HG02610 (cell line): ENCODE measurements at regions not wholly inside any gene's neighbourhood (a gene's known extent, or its start where the extent isn't known, plus 50 kb on each side); places are given as distances from the start of the nearest gene placed in this dataset.
"Not testable (repeated sequence)": the region's sequence is repeated elsewhere in the genome, so short reads cannot be mapped to it uniquely, and the experiment has no call there.

Experiments used
- ATAC-seq: cut with Tn5 transposase; IDR thresholded peaks from one replicate; pipeline ENCODE4 v1.9.1; 2021; ENCODE audit warnings: mild to moderate bottlenecking, moderate library complexity; ENCODE audit not compliant: unreplicated experiment

DNA sequence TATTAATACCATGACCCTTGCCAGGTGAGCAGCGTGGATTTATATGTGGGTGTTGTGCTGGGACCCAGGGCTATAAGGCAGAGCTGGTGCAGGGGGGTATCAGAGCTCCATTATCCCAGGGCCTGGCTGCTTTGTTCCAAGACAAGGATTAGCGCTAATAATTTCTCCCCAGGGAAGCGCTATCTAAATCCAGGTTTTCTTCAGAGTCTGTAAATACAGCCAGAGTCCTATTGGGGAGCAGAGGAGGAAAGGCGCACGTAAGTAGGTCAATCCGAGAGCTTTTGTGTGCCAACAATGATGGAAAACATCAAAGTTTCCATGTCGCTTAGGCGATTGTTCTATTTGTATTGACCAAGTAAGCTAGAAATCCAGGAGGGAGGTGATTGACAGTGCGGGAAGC is 1009.7 kb downstream of the VRK1 start:
- ATAC-seq: no peak

DNA sequence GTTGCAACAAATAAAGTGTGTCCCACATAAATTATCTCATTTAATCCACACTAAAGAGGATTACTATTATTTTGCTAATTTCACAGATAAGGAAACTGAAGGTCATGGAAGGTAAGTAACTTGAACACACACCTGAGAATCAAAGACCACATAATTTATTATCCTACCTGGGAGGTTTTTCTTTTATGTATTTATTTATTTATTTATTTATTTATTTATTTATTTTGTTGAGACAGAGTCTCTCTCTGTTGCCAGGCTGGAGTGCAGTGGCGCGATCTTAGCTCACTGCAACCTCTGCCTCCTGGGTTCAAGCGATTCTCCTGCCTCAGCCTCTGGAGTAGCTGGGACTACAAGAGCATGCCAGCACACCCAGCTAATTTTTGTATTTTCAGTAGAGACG is 1011.4 kb downstream of the VRK1 start:
- not testable (repeated sequence) for ATAC-seq

- ATAC-seq: no peak
These were observed 1016.4 kb downstream of the VRK1 start for GRCh38 chr14:97813556-97813955.

GRCh38 chr14:97820781-97821180 is 1023.6 kb downstream of the VRK1 start:
- ATAC-seq: no peak

GRCh38 chr14:97824218-97824617 is 1027.0 kb downstream of the VRK1 start:
- no peak for ATAC-seq

DNA sequence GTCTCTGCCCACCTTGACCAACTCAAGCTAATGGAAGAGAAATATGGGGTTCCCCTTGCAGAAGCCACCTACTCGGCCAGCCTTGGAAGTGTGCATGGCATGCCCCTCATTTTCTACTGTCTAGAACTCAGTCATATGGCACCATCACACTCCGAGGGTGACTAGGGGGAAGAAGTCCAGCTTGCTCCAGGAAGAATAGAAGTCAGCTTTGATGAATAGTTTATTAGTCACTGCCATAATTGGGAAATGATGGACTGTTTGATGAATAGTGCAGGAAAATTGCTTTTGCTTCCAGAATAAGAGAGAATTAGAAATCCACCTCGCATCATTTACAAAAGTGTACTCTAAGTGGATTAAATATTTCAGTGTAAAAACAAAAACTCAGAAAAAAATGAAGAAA is 1030.6 kb downstream of the VRK1 start:
- ATAC-seq: no peak

- ATAC-seq: no peak
These were observed 1035.6 kb downstream of the VRK1 start for GRCh38 chr14:97832776-97833175.

- ATAC-seq: no peak
These were observed 1041.8 kb downstream of the VRK1 start for GRCh38 chr14:97838986-97839385.

DNA sequence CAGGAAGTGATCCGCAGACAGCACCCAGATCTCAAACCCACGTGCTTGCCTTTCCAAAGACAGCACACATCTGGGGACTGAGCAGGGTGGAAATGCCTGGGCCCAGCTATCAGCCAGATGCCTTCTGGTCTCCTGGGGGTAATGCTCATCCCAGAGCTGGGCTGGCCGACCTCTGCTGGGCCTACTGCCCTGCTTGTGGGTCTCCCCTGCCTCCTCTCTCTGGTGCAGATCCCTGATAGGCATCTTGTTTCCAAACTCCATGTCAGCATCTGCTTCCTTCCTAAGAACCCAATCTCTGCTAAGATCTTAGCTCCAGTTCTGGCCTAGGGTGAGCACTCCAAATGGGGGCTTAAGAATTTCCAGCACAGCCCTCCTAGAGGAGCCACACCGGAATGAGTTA is 1043.0 kb downstream of the VRK1 start:
- no peak for ATAC-seq

DNA sequence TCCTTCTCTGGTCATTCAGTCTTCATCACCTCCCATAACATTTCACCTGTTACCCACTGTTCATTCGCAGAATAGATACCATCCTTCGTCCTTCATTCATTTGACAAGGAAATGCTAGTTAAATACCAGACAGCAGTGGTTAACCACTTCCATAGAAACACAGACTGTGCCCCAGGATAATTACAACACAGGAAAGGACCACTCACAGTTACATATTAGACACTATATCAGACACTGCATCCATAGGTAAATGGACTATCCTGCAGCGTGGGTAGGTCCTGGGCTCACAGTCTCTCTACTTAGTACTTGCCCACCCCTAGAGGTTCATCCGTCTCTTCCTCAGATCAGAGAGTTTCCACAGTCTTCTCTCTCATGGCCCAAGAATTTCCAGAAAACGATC is 1044.6 kb downstream of the VRK1 start:
- no peak for ATAC-seq

GRCh38 chr14:97843066-97843465 is 1045.9 kb downstream of the VRK1 start:
- no peak for ATAC-seq

DNA sequence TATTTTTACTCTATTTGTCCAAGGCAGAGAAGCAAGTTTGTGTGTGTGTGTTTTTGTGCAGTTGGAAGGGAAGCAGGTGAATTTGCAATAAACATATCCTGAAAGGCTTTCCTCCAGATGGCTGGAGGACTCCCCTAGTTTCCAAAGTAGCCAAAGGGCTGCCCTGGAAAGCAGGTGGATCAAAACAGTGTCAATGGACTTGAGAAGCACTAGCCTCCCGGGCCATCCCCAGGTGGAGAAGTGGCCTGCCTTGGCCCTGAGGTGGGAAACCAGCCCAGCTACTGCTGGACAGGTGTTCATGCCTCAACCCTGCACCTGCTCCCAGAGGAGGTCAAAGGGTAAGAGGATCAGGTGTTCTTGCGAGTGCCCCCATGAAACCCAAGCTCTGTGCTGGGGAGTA is 1046.9 kb downstream of the VRK1 start:
- ATAC-seq: no peak

DNA sequence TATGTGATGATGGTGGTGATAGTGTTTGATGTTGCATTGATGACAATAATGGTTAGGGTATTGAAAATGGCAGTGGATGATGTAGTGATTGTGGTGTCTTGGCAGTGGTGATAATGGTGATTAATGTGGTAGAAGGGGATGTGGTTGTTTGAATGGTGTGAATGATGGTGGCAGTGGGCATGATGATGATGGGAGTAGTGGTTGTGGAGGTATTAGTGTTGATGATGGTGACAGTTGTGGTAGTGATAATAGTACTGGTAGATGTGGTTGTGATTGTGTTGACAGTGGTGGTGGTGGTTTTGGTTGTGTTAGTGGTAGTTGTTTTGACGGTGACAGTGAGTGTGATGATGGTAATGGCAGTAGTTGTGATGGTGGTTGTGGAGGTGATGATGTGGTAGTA is 1049.0 kb downstream of the VRK1 start:
- no peak for ATAC-seq

- ATAC-seq: no peak
These were observed 1051.3 kb downstream of the VRK1 start for GRCh38 chr14:97848317-97848980.

DNA sequence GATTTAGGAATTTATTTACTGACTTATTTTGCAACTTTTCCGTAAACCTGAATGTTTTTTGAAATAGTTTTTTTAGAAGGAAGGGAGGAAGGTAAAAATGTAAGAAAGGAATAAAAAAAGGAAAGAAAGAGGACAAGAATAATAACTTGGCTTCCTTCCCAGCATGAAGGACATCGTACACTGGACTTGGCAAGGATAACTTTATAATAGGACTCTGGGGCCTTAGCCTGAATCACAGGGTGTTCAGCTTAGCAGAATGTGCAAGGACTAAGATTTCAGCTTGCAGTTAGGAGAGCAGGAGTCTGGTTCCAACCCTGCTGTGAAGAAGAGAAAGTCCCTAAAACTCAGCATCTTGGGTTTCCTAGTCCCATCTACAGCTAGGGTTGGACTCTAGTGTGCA is 1053.3 kb downstream of the VRK1 start:
- no peak for ATAC-seq

- ATAC-seq: no peak
These were observed 1053.7 kb downstream of the VRK1 start for GRCh38 chr14:97850886-97851285.

DNA sequence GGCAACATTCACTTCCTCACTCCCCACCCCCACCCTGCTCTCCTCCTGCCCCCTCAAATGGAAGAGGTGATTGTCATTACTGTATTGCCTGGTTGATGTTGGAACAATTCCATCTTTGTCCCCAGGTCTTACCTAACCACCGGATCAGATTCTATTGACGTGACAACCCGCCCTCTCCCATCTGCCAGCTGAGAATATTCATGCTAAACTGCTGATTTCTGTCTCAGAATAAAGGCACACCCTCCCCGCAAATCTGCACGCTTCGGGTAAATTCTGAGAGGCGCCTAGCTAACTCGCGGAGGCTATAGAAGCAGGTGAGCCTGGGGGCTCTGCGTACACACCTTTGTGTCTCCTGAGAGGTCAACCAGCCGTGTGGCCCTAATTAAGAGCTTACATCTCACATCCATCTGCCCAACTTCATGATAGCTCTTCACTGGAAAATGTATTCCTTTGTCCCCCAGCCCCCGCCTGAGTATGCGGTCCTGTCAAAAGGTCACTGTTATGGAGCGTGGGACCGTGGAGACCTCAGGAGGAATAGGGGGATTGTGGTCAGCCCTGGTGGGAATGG is 1054.3 kb downstream of the VRK1 start:
- ATAC-seq: no peak

- ATAC-seq: no peak
These were observed 1057.7 kb downstream of the VRK1 start for GRCh38 chr14:97854918-97855317.

- no peak for ATAC-seq
These were observed 1069.0 kb downstream of the VRK1 start for GRCh38 chr14:97866195-97866594.

DNA sequence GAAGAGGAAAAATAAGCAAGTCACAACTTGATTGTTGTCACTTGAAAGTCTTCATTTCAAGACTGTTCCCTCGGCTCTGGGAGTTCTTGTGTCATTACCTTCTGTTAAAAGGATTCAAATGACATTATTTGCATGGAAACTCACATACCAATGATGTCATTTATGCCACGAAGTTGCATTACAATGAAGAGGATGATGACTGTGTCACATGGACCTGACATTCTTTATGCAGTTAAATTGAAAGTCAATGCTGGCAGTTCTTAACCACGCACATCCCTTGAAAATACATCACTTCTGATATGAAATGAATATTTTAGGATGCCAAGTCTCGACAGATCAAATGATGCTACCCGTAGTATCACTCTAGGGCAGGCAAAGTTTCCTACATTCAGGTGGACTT is 1069.5 kb downstream of the VRK1 start:
- ATAC-seq: no peak

DNA sequence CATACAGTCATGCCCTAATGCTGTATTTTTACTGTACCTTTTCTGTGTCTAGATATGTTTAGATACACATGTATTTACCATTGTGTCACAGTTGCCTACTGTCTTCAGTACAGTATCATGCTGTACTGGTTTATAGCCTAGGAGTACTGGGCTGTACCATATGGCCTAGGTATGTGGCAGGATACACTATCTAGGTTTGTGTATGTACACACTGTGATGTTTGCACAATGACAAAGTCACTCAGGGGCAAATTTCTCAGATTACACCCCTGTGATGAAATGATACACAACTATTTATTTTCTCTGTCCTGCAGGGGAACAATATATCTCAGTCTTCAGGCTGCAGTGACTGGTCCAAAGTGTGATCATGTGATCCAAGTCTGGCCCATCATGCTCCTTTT is 1076.1 kb downstream of the VRK1 start:
- ATAC-seq: no peak

DNA sequence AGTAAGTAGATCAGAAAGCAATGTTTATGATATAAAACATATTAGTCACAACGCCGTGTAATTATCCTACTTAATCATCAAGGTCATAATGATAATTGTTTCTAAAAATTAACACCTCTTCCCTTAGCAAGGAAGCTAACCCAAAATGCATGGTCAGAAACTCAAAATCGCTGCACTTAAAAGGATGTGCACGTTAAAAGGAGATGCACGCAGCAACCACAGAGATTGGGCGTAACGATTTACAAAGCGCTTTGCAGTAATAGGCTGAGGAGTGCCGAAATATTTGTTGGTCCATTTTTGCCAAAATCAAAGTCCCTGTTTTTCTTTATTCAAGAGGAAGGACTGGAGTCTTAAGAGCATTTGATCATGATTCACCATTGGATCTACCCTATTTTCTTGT is 1077.2 kb downstream of the VRK1 start:
- ATAC-seq: no peak

GRCh38 chr14:97878206-97878605 is 1081.0 kb downstream of the VRK1 start:
- no peak for ATAC-seq
